Thyroid gland (tissue), 4 donors: ENCODE measurements at regions not wholly inside any gene's neighbourhood (a gene's known extent, or its start where the extent isn't known, plus 50 kb on each side); places are given as distances from the start of the nearest gene placed in this dataset.

ENCODE experiments used
- CTCF ChIP-seq, 6 experiments: fragments of 200-600 bp in 3 of 6; fragments of 450-650 bp in 3 of 6; sonication (generic) in 3 of 6; IDR thresholded peaks; one replicate each; pipeline ENCODE4 v1.5.1; 2016 to 2019; ENCODE audit warnings: antibody characterized with exemption in 6 of 6, mild to moderate bottlenecking in 2 of 6, inconsistent platforms in 1 of 6, moderate library complexity in 1 of 6
- POLR2A ChIP-seq, 2 donors: fragments of 450-650 bp; IDR thresholded peaks; one replicate each; pipeline ENCODE4 v1.6.1; 2017; ENCODE audit warnings: antibody characterized with exemption in 2 of 2, mild to moderate bottlenecking in 2 of 2, moderate library complexity in 1 of 2

- TF ChIP-seq POLR2A (IDR thresholded peaks at IDR 0.05) (no peak), CTCF (IDR thresholded peaks at IDR 0.05) (no peak)
These were observed 216.4 kb upstream of the DYNLRB2 start for GRCh38 chr16:80324371-80324770.
